Right cardiac atrium (tissue), 5 donors: ENCODE measurements at regions not wholly inside any gene's neighbourhood (a gene's known extent, or its start where the extent isn't known, plus 50 kb on each side); places are given as distances from the start of the nearest gene placed in this dataset.

Experiments used
- ATAC-seq, 2 donors: fragments of 200-7000 bp; cut with Tn5 transposase; one replicate each; pipeline versions ENCODE4 v1.8.0 to v1.9.1; 2020; ENCODE audit warnings: moderate library complexity in 2 of 2, mild to moderate bottlenecking in 1 of 2
- DNase-seq, 3 donors: peaks; one replicate each; pipeline ENCODE4 v3.0.0-alpha.2; 2020
- H3K27ac ChIP-seq: one replicate; pipeline ENCODE4 v1.5.1; 2013; ENCODE audit warnings: mild to moderate bottlenecking, low read length, control low read depth, moderate library complexity
- H3K27me3 ChIP-seq: one replicate; pipeline ENCODE4 v1.6.1; 2013; ENCODE audit not compliant: control insufficient read depth, insufficient read depth
- H3K4me1 ChIP-seq: one replicate; pipeline ENCODE4 v1.6.1; 2013; ENCODE audit warnings: low read length; ENCODE audit not compliant: control insufficient read depth, insufficient read depth
- H3K4me3 ChIP-seq: one replicate; pipeline ENCODE4 v1.5.1; 2013; ENCODE audit warnings: low read length, control low read depth
- H3K9me3 ChIP-seq: one replicate; pipeline ENCODE4 v1.6.1; 2013; ENCODE audit warnings: low read length; ENCODE audit not compliant: control insufficient read depth
- WGBS: extraction: QIAGEN DNeasy Blood & Tissue Kit; methylation state at CpG from one replicate; pipeline ENCODE4 v1.1.7; 2013; 5-methylcytosine and 5-hydroxymethylcytosine counted together
- intact Hi-C, 4 donors: fragments of 100-400 bp; cut with DNase I; formaldehyde crosslinking; loops; one replicate each; pipeline versions ENCODE4 v1.11.0 to v1.14.0; 2022 to 2023
- donor health status: healthy with polysubstance abuse.
- donor health status: DM: no; HTN: yes; CAD: no.
- donor health status: DM: no; HTN: no; CAD: no.
- donor health status: DM: no; HTN: yes; CAD: no; lungs with severe emphysema.
- donor health status: DM: yes; HTN: yes; CAD: no.

- Histone ChIP-seq H3K27ac (no peak overlapping the region), H3K4me1 (no peaks in the 10 kb centered on the region), H3K9me3 (no peaks in the 10 kb centered on the region), H3K4me3 (no peak overlapping the region), H3K27me3 (no peaks in the 10 kb centered on the region)
- WGBS, result 91% methylated on average over 9 of the region's 9 CpGs
- intact Hi-C loops, result no loop called here
- no peak for DNase-seq
- no peak for ATAC-seq
Observed at GRCh38 chr1:9482403-9482802, 56.9 kb upstream of the SLC25A33 start.

GRCh38 chr1:9482816-9483572, 56.3 kb upstream of the SLC25A33 start:
- ATAC-seq, result peak; percentile 7 to 29
- intact Hi-C loops, result no loop called here

GRCh38 chr1:9486466-9487140, 52.7 kb upstream of the SLC25A33 start:
- Histone ChIP-seq H3K9me3 (no peaks in the 10 kb centered on the region), H3K27ac (no peak overlapping the region), H3K27me3 (no peaks in the 10 kb centered on the region), H3K4me3 (no peak overlapping the region), H3K4me1 (no peaks in the 10 kb centered on the region)
- intact Hi-C loops, result loop anchor here in 2 of 4 donors (5.0 kb wide), 2 partner anchors 194 to 199 kb away; partner anchors contain the start of gene SPSB1 (in 1 of the 2)
- DNase-seq (no peak), ATAC-seq (no peak)
- WGBS, result 54% methylated on average over 12 of the region's 12 CpGs

More at GRCh38 chr1:9482816-9483572, 56.3 kb upstream of the SLC25A33 start:
- no peak for DNase-seq
- H3K27me3 ChIP-seq, result no peaks in the 10 kb centered on the region
- no peak overlapping the region for H3K27ac ChIP-seq
- no peaks in the 10 kb centered on the region for H3K4me1 ChIP-seq
- H3K9me3 ChIP-seq, result no peaks in the 10 kb centered on the region
- no peak overlapping the region for H3K4me3 ChIP-seq
- WGBS, result 73% methylated on average over 19 of the region's 19 CpGs
